H4 (cell line): ENCODE measurements at regions not wholly inside any gene's neighbourhood (a gene's known extent, or its start where the extent isn't known, plus 50 kb on each side); places are given as distances from the start of the nearest gene placed in this dataset.

Experiments used
- DNase-seq: peaks from one replicate; pipeline ENCODE4 v3.0.0-alpha.2; 2015; ENCODE audit warnings: low spot score

DNA sequence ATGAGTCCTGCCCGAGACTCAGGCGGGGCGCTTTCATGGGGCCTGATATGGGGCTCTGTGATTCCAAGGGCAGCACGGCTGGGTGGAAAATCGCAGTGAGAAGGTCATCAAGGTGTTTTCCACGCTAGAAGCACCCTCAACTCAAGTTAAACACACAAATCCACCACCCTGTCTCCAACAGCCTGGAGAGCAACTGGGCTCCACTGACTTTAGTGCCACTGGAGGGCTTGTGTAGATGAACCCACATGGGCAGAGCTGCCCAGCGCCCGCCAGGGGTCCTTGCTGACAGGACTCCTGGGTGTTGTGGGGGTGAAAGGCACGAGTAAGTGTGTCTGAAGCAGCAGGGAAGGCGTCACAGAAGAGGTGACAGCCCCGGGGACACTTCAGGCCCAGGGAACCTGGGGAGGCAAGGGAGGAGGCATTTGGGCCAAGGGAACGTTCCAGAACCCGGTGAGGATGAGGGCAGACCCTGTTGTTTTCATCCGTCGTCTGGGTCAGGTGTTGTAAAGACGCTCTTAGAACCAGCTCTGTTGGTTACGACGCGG is 51.8 kb upstream of the CTDP1 start:
- no peak for DNase-seq

DNA sequence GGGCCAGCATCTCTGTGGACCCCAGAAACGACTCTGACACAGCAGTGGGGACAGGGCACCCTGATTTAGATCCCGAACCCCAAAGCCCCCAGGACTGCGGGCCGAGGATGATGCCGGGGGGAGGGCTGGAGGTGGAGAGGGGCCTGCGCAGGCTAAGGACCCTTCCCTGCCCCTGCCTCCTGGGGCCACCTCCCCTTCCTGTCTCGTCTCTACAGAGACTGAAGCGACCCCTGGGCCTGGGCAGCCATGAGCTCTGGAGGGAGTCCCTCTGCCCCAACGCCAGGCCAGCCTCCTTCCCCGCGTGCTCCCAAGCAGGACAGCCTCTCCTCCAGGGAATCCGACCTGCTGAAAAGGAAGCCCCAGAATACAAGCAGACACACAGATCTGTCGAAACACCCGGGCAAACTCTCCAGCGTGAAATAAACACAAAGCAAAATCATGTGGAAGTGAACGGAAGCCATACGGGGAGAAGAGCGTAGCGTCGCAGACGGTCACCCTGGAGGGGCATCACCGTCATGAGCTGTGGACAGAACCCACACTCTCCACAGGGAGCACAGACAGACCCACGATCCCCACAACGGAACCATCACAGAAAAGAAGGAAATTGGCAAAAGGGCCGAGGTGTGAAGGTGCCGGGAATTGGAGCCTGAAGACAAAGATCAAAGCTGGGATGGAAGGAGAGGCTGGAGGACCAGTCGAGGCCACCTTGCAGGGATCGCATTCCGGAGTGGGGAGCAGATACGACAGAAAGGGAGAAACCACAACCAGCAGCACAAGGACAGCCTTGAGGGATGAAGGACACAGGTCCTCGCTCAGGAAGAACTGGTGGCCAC is 51.0 kb upstream of the CTDP1 start:
- no peak for DNase-seq

DNA sequence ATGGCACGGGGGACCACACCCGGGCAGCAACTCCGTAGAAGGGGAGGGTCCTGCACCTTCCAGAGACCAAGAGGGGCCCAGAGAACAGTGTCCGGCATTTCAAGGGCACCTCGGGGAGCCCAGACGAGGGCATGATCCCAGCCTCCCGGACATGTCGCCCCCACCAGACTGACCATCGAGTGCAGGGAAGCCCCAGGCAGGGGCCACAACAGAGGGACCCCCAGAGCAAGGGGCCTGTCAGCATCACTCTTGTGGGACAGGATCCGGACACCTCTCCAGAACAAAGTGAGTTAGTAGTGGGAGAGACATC is 50.4 kb upstream of the CTDP1 start:
- DNase-seq = no peak

DNA sequence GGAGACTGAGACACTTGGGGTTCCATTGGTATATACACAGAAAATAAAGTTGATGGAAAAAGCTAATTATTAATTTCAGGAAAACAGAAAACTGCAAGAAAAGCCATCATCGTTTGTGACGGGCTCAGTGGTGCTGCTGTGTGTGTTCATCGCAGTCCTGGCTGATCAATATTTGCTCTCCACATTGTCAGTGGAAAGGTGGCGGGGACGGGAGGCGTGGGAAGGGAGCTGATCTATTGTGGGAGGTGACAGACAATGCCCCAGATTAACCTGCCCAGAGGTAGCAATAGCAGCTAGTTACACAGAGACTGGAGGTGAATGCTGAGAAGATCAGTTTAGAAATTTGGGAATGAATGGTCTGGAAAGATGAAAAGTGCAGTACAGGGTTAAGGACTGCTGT is 50.0 kb upstream of the CTDP1 start:
- no peak for DNase-seq
